BJ (cell line): ENCODE measurements at regions not wholly inside any gene's neighbourhood (a gene's known extent, or its start where the extent isn't known, plus 50 kb on each side); places are given as distances from the start of the nearest gene placed in this dataset.

Source experiments
- CTCF ChIA-PET: fragments of 350-600 bp; formaldehyde crosslinking; extraction: SDS; loops from one replicate; lab custom pipeline; 2021; ENCODE audit warnings: antibody characterized with exemption, inconsistent platforms; lab: Yijun Ruan, JAX
- POLR2A ChIA-PET: fragments of 300-600 bp; sonication (Branson Sonifier 250); formaldehyde crosslinking; extraction: SDS; loops from one replicate; lab custom pipeline; 2021; ENCODE audit warnings: antibody characterized with exemption; lab: Charles Lee
- DNase-seq: peaks from one replicate; pipeline ENCODE4 v3.0.0-alpha.2; 2011; ENCODE audit warnings: low read depth
- H3K27me3 ChIP-seq: 2 replicates; pipeline ENCODE4 v1.6.0; 2011; ENCODE audit warnings: low read length; ENCODE audit not compliant: control insufficient read depth, insufficient read depth
- H3K36me3 ChIP-seq: 2 replicates; pipeline ENCODE4 v1.5.1; 2011; ENCODE audit warnings: low read length; ENCODE audit not compliant: control insufficient read depth, insufficient read depth
- H3K4me3 ChIP-seq: 2 replicates; pipeline ENCODE4 v1.5.1; 2011; ENCODE audit warnings: low read depth, mild to moderate bottlenecking, control low read depth, low read length
- CTCF ChIP-seq: IDR thresholded peaks from 2 replicates; pipeline ENCODE4 v1.5.1; 2011; ENCODE audit warnings: low read depth, mild to moderate bottlenecking, control low read depth, inconsistent platforms, low read length, moderate library complexity; ENCODE audit not compliant: insufficient read depth

- Histone ChIP-seq H3K27me3 (no peaks in the 10 kb centered on the region), H3K36me3 (no peaks in the 10 kb centered on the region), H3K4me3 (no peak overlapping the region)
- DNase-seq: no peak
- POLR2A ChIA-PET: interaction anchor here (0.6 kb wide), 1 partner anchor 59 kb away, joined by 7 read pairs; no protein-coding TSS in a partner anchor
- no peak for TF ChIP-seq CTCF
- CTCF ChIA-PET: interaction anchor here (0.7 to 1.1 kb wide), 2 partner anchors 21 to 231 kb away, joined by 3 read pairs; no protein-coding TSS in a partner anchor
Observed at GRCh38 chr1:55707196-55707595, 492.0 kb upstream of the USP24 start.

- no peaks in the 10 kb centered on the region for H3K27me3 ChIP-seq
- DNase-seq: no peak
- no peak for TF ChIP-seq CTCF
- ChIA-PET CTCF (interaction anchor here (0.7 to 1.1 kb wide), 2 partner anchors 21 to 230 kb away, joined by 3 read pairs; no protein-coding TSS in a partner anchor), POLR2A (interaction anchor here (0.6 kb wide), 1 partner anchor 58 kb away, joined by 7 read pairs; no protein-coding TSS in a partner anchor)
- no peak overlapping the region for H3K4me3 ChIP-seq
- no peaks in the 10 kb centered on the region for H3K36me3 ChIP-seq
Observed at GRCh38 chr1:55706397-55706796, 491.2 kb upstream of the USP24 start.

GRCh38 chr1:55703726-55704363 lies 488.7 kb upstream of the USP24 start:
- Histone ChIP-seq H3K27me3 (no peaks in the 10 kb centered on the region), H3K36me3 (no peaks in the 10 kb centered on the region), H3K4me3 (no peak overlapping the region)
- no peak for TF ChIP-seq CTCF
- POLR2A ChIA-PET: interaction anchor here (0.6 to 0.9 kb wide), 2 partner anchors 15 to 259 kb away, joined by 3 read pairs; no protein-coding TSS in a partner anchor
- DNase-seq: no peak
- CTCF ChIA-PET: interaction anchor here (1.0 to 1.6 kb wide), 5 partner anchors 12 to 881 kb away, joined by 3 to 6 read pairs (median 3); no protein-coding TSS in a partner anchor

- ChIA-PET CTCF (interaction anchor here (0.9 to 1.8 kb wide), 8 partner anchors 8 to 152 kb away, joined by 3 to 6 read pairs (median 4); no protein-coding TSS in a partner anchor), POLR2A (no interaction called here)
- Histone ChIP-seq H3K4me3 (no peak overlapping the region), H3K27me3 (no peaks in the 10 kb centered on the region), H3K36me3 (no peaks in the 10 kb centered on the region)
- no peak for DNase-seq
- peak; percentile 57 for TF ChIP-seq CTCF
Observed at GRCh38 chr1:55702064-55702463, 486.9 kb upstream of the USP24 start.

GRCh38 chr1:55700359-55701130 lies 485.4 kb upstream of the USP24 start:
- no peak for DNase-seq
- H3K4me3 ChIP-seq: no peak overlapping the region
- H3K27me3 ChIP-seq: no peaks in the 10 kb centered on the region
- H3K36me3 ChIP-seq: no peaks in the 10 kb centered on the region
- no peak for TF ChIP-seq CTCF
- POLR2A ChIA-PET: interaction anchor here (1.1 kb wide), 1 partner anchor 18 kb away, joined by 3 read pairs; no protein-coding TSS in a partner anchor
- CTCF ChIA-PET: interaction anchor here (1.0 to 1.6 kb wide), 4 partner anchors 16 to 59 kb away, joined by 3 to 6 read pairs (median 4); no protein-coding TSS in a partner anchor
